ENCODE measurements at regions not wholly inside any gene's neighbourhood (a gene's known extent, or its start where the extent isn't known, plus 50 kb on each side); places are given as distances from the start of the nearest gene placed in this dataset.
"Not testable (repeated sequence)": the region's sequence is repeated elsewhere in the genome, so short reads cannot be mapped to it uniquely, and the experiment has no call there.

- Histone ChIP-seq H3K9me3 (ENCODE audit: insufficient read depth, low read depth, low read length) (no peaks in the 10 kb centered on the region), H3K27ac (ENCODE audit: low read length) (no peak overlapping the region), H3K9ac (ENCODE audit: low read depth, low read length) (no peak overlapping the region), H3K4me3 (ENCODE audit: low read length) (no peak overlapping the region), H3K27me3 (ENCODE audit: insufficient read depth, low read length) (no peaks in the 10 kb centered on the region), H3K36me3 (ENCODE audit: insufficient read depth, low read depth, low read length) (no peaks in the 10 kb centered on the region), H3K4me1 (ENCODE audit: insufficient read depth, low read length) (no peaks in the 10 kb centered on the region)
Measured at GRCh38 chr6:112432853-112433252, 85.7 kb downstream of the RFPL4B start.

- Histone ChIP-seq H3K4me3 (ENCODE audit: low read length) (no peak overlapping the region), H3K36me3 (ENCODE audit: insufficient read depth, low read depth, low read length) (no peaks in the 10 kb centered on the region), H3K9ac (ENCODE audit: low read depth, low read length) (no peak overlapping the region), H3K27me3 (ENCODE audit: insufficient read depth, low read length) (no peaks in the 10 kb centered on the region), H3K9me3 (ENCODE audit: insufficient read depth, low read depth, low read length) (no peaks in the 10 kb centered on the region), H3K4me1 (ENCODE audit: insufficient read depth, low read length) (no peaks in the 10 kb centered on the region), H3K27ac (ENCODE audit: low read length) (no peak overlapping the region)
Measured at GRCh38 chr6:112433457-112433856, 86.3 kb downstream of the RFPL4B start.

GRCh38 chr6:112434896-112435435, 87.8 kb downstream of the RFPL4B start:
- H3K4me3 ChIP-seq (ENCODE audit: low read length): no peak overlapping the region
- no peaks in the 10 kb centered on the region for H3K9me3 ChIP-seq (ENCODE audit: insufficient read depth, low read depth, low read length)
- no peak overlapping the region for H3K27ac ChIP-seq (ENCODE audit: low read length)
- H3K27me3 ChIP-seq (ENCODE audit: insufficient read depth, low read length): no peaks in the 10 kb centered on the region
- no peaks in the 10 kb centered on the region for H3K4me1 ChIP-seq (ENCODE audit: insufficient read depth, low read length)
- no peaks in the 10 kb centered on the region for H3K36me3 ChIP-seq (ENCODE audit: insufficient read depth, low read depth, low read length)
- H3K9ac ChIP-seq (ENCODE audit: low read depth, low read length): no peak overlapping the region

GRCh38 chr6:112437058-112437457, 89.9 kb downstream of the RFPL4B start:
- H3K9ac ChIP-seq (ENCODE audit: low read depth, low read length): no peak overlapping the region
- H3K9me3 ChIP-seq (ENCODE audit: insufficient read depth, low read depth, low read length): no peaks in the 10 kb centered on the region
- no peak overlapping the region for H3K4me3 ChIP-seq (ENCODE audit: low read length)
- no peaks in the 10 kb centered on the region for H3K36me3 ChIP-seq (ENCODE audit: insufficient read depth, low read depth, low read length)
- H3K4me1 ChIP-seq (ENCODE audit: insufficient read depth, low read length): no peaks in the 10 kb centered on the region
- H3K27ac ChIP-seq (ENCODE audit: low read length): no peak overlapping the region
- no peaks in the 10 kb centered on the region for H3K27me3 ChIP-seq (ENCODE audit: insufficient read depth, low read length)

- Histone ChIP-seq H3K36me3 (ENCODE audit: insufficient read depth, low read depth, low read length) (no peaks in the 10 kb centered on the region), H3K4me3 (ENCODE audit: low read length) (no peak overlapping the region), H3K9me3 (ENCODE audit: insufficient read depth, low read depth, low read length) (no peaks in the 10 kb centered on the region), H3K9ac (ENCODE audit: low read depth, low read length) (no peak overlapping the region), H3K27me3 (ENCODE audit: insufficient read depth, low read length) (no peaks in the 10 kb centered on the region), H3K4me1 (ENCODE audit: insufficient read depth, low read length) (peaks cover 8% of the 10 kb centered on the region; the same call in 1 of the 2 replicates), H3K27ac (ENCODE audit: low read length) (no peak overlapping the region)
Measured at GRCh38 chr6:112439010-112439409, 91.9 kb downstream of the RFPL4B start.

GRCh38 chr6:112439432-112439831, 92.3 kb downstream of the RFPL4B start:
- Histone ChIP-seq H3K36me3 (ENCODE audit: insufficient read depth, low read depth, low read length) (no peaks in the 10 kb centered on the region), H3K27ac (ENCODE audit: low read length) (no peak overlapping the region), H3K4me3 (ENCODE audit: low read length) (no peak overlapping the region), H3K27me3 (ENCODE audit: insufficient read depth, low read length) (no peaks in the 10 kb centered on the region), H3K4me1 (ENCODE audit: insufficient read depth, low read length) (peaks cover 8% of the 10 kb centered on the region; the same call in 1 of the 2 replicates), H3K9ac (ENCODE audit: low read depth, low read length) (no peak overlapping the region), H3K9me3 (ENCODE audit: insufficient read depth, low read depth, low read length) (no peaks in the 10 kb centered on the region)

GRCh38 chr6:112441607-112442006, 94.5 kb downstream of the RFPL4B start:
- Histone ChIP-seq H3K4me1 (ENCODE audit: insufficient read depth, low read length) (peaks cover 8% of the 10 kb centered on the region; the same call in 1 of the 2 replicates), H3K36me3 (ENCODE audit: insufficient read depth, low read depth, low read length) (no peaks in the 10 kb centered on the region), H3K27ac (ENCODE audit: low read length) (no peak overlapping the region), H3K9me3 (ENCODE audit: insufficient read depth, low read depth, low read length) (no peaks in the 10 kb centered on the region), H3K9ac (ENCODE audit: low read depth, low read length) (no peak overlapping the region), H3K27me3 (ENCODE audit: insufficient read depth, low read length) (no peaks in the 10 kb centered on the region), H3K4me3 (ENCODE audit: low read length) (no peak overlapping the region)

GRCh38 chr6:112443179-112444065, 96.3 kb downstream of the RFPL4B start:
- H3K9me3 ChIP-seq (ENCODE audit: insufficient read depth, low read depth, low read length): no peaks in the 10 kb centered on the region
- no peaks in the 10 kb centered on the region for H3K36me3 ChIP-seq (ENCODE audit: insufficient read depth, low read depth, low read length)
- no peaks in the 10 kb centered on the region for H3K27me3 ChIP-seq (ENCODE audit: insufficient read depth, low read length)
- H3K4me1 ChIP-seq (ENCODE audit: insufficient read depth, low read length): peaks cover 8% of the 10 kb centered on the region; the same call in 1 of the 2 replicates
- H3K9ac ChIP-seq (ENCODE audit: low read depth, low read length): no peak overlapping the region
- no peak overlapping the region for H3K27ac ChIP-seq (ENCODE audit: low read length)
- H3K4me3 ChIP-seq (ENCODE audit: low read length): no peak overlapping the region

GRCh38 chr6:112448786-112449185, 101.7 kb downstream of the RFPL4B start:
- H3K4me1 ChIP-seq (ENCODE audit: insufficient read depth, low read length); H3K9me3 ChIP-seq (ENCODE audit: insufficient read depth, low read depth, low read length); H3K27ac ChIP-seq (ENCODE audit: low read length); H3K4me3 ChIP-seq (ENCODE audit: low read length); H3K36me3 ChIP-seq (ENCODE audit: insufficient read depth, low read depth, low read length); H3K9ac ChIP-seq (ENCODE audit: low read depth, low read length); H3K27me3 ChIP-seq (ENCODE audit: insufficient read depth, low read length): not testable (repeated sequence)

- H3K27ac ChIP-seq (ENCODE audit: low read length): no peak overlapping the region
- H3K9ac ChIP-seq (ENCODE audit: low read depth, low read length): no peak overlapping the region
- no peaks in the 10 kb centered on the region for H3K27me3 ChIP-seq (ENCODE audit: insufficient read depth, low read length)
- H3K4me3 ChIP-seq (ENCODE audit: low read length): no peak overlapping the region
- H3K9me3 ChIP-seq (ENCODE audit: insufficient read depth, low read depth, low read length): no peaks in the 10 kb centered on the region
- H3K4me1 ChIP-seq (ENCODE audit: insufficient read depth, low read length): no peaks in the 10 kb centered on the region
- H3K36me3 ChIP-seq (ENCODE audit: insufficient read depth, low read depth, low read length): no peaks in the 10 kb centered on the region
Measured at GRCh38 chr6:112450663-112451062, 103.5 kb downstream of the RFPL4B start.

GRCh38 chr6:112457886-112458285, 110.8 kb downstream of the RFPL4B start:
- H3K36me3 ChIP-seq (ENCODE audit: insufficient read depth, low read depth, low read length): no peaks in the 10 kb centered on the region
- H3K27ac ChIP-seq (ENCODE audit: low read length): no peak overlapping the region
- H3K27me3 ChIP-seq (ENCODE audit: insufficient read depth, low read length): no peaks in the 10 kb centered on the region
- no peaks in the 10 kb centered on the region for H3K9me3 ChIP-seq (ENCODE audit: insufficient read depth, low read depth, low read length)
- H3K4me1 ChIP-seq (ENCODE audit: insufficient read depth, low read length): no peaks in the 10 kb centered on the region
- no peak overlapping the region for H3K4me3 ChIP-seq (ENCODE audit: low read length)
- H3K9ac ChIP-seq (ENCODE audit: low read depth, low read length): no peak overlapping the region

- Histone ChIP-seq H3K9me3 (ENCODE audit: insufficient read depth, low read depth, low read length) (no peaks in the 10 kb centered on the region), H3K9ac (ENCODE audit: low read depth, low read length) (no peak overlapping the region), H3K4me3 (ENCODE audit: low read length) (no peak overlapping the region), H3K27ac (ENCODE audit: low read length) (no peak overlapping the region), H3K36me3 (ENCODE audit: insufficient read depth, low read depth, low read length) (no peaks in the 10 kb centered on the region), H3K4me1 (ENCODE audit: insufficient read depth, low read length) (no peaks in the 10 kb centered on the region), H3K27me3 (ENCODE audit: insufficient read depth, low read length) (no peaks in the 10 kb centered on the region)
Measured at GRCh38 chr6:112459758-112460304, 112.7 kb downstream of the RFPL4B start.

Data from iPS-20b (cell line).